ENCODE measurements at regions not wholly inside any gene's neighbourhood (a gene's known extent, or its start where the extent isn't known, plus 50 kb on each side); places are given as distances from the start of the nearest gene placed in this dataset.
A peak's percentile ranks its signal among the peaks of the same experiment; 100 is the strongest.

DNA sequence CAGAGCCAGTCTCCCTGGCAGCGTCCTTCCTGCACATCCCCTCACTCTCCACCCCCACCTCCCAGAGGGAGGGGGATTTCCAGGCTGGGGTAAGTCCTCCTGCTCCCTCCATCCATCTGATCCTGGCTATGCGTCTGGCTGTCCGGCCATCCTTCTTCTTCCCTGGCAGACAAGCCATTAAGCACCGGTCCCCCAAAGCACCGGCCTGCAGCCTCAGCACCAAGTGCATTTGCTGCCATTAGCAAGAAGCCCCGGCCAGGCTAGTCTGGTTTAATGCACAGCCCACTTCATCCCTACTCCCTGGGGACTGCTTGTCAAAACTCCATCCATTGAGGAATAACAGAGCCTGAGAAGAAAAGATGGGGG is 208.7 kb upstream of the IER5L start:
- peak overlapping the region in 1 of 2 experiments; percentile 53 for H3K14ac ChIP-seq (ENCODE audit: low read length in 2 of 2)
- H3K79me1 ChIP-seq (replicated peaks; ENCODE audit: low read length, poor library complexity, severe bottlenecking), result no peaks in the 10 kb centered on the region
- no peak overlapping the region for H2BK5ac ChIP-seq (ENCODE audit: low read depth, low read length, poor library complexity, severe bottlenecking)
- no peak overlapping the region for H3K9ac ChIP-seq (ENCODE audit: low read length)
- H3K18ac ChIP-seq (ENCODE audit: low read depth in 1 of 2, low read length in 2 of 2), result no peak overlapping the region
- H2BK12ac ChIP-seq (ENCODE audit: low read length in 2 of 2), result peak overlapping the region in 1 of 2 experiments; percentile 49
- no peaks in the 10 kb centered on the region for H3K27me3 ChIP-seq (ENCODE audit: control insufficient read depth in 1 of 2, insufficient read depth in 1 of 2, low read length in 2 of 2)
- no peak overlapping the region for H3K4me3 ChIP-seq (ENCODE audit: insufficient read depth in 1 of 2, low read depth in 1 of 2, low read length in 2 of 2)
- DNase-seq, result no peak
- H3K9me3 ChIP-seq (ENCODE audit: control insufficient read depth, low read length), result no peaks in the 10 kb centered on the region
- no peak overlapping the region for H3K23ac ChIP-seq (ENCODE audit: low read length in 2 of 2)
- no peaks in the 10 kb centered on the region for H3K36me3 ChIP-seq (ENCODE audit: control insufficient read depth in 1 of 2, insufficient read depth in 2 of 2, low read depth in 1 of 2, low read length in 2 of 2)
- H2BK120ac ChIP-seq (ENCODE audit: low read depth, low read length), result no peak overlapping the region
- H3K4me1 ChIP-seq (ENCODE audit: control insufficient read depth, insufficient read depth, low read depth, low read length), result peaks cover 11% of the 10 kb centered on the region
- no peak overlapping the region for H2AFZ ChIP-seq (ENCODE audit: low read depth, low read length)
- no peak overlapping the region for H3K4ac ChIP-seq (ENCODE audit: low read depth in 1 of 2, low read length in 2 of 2)
- H3K4me2 ChIP-seq (ENCODE audit: low read length, poor library complexity, severe bottlenecking), result no peak overlapping the region
- H2AK5ac ChIP-seq (ENCODE audit: low read length, severe bottlenecking), result no peak overlapping the region
- H2BK15ac ChIP-seq (ENCODE audit: low read depth, poor library complexity, severe bottlenecking), result no peak overlapping the region
- no peak overlapping the region for H4K91ac ChIP-seq (ENCODE audit: low read length)
- no peak overlapping the region for H3K27ac ChIP-seq (ENCODE audit: low read length, poor library complexity, severe bottlenecking)
- H4K8ac ChIP-seq (ENCODE audit: low read length), result no peak overlapping the region
- WGBS, result 35% methylated on average over 6 of the region's 6 CpGs

DNA sequence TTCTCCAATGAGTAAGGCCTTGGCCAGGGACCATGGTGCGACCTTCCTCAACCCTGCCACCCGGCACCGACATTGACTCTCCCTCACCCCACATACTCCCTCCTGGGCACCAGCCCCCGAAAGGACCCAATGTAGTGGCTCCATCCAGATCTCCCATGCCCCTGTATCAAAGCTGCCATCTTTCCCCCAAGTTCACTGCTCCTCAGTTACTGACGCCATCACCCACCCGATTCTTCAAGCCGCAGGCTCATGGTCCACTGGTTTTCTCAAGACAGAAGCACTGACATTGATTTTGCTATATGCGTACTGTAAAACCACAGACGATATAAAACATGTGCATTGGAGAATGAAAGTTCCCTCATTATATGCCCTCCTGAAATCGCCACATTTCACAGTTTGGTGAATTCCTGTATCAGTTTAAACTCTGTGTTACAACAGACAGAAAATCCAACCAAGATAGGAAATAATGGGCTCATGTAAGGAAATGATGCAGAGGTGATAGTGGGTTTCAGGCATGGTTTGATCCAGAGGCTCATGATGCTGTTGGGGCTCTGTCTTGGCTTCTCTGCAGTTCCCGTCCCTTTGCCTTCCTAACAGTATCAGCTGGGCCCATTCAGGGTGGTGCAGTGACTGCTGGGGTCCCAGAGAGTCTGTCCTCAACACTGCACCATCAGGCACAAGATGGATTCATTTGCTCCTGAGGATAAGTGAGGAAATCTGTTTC is 207.3 kb upstream of the IER5L start:
- no peak overlapping the region for H3K4me3 ChIP-seq (ENCODE audit: insufficient read depth in 1 of 2, low read depth in 1 of 2, low read length in 2 of 2)
- H2BK15ac ChIP-seq (ENCODE audit: low read depth, poor library complexity, severe bottlenecking), result no peak overlapping the region
- no peak overlapping the region for H3K4ac ChIP-seq (ENCODE audit: low read depth in 1 of 2, low read length in 2 of 2)
- H4K8ac ChIP-seq (ENCODE audit: low read length), result no peak overlapping the region
- H3K27ac ChIP-seq (ENCODE audit: low read length, poor library complexity, severe bottlenecking), result no peak overlapping the region
- H3K9ac ChIP-seq (ENCODE audit: low read length), result no peak overlapping the region
- H3K79me1 ChIP-seq (replicated peaks; ENCODE audit: low read length, poor library complexity, severe bottlenecking), result no peaks in the 10 kb centered on the region
- H3K14ac ChIP-seq (ENCODE audit: low read length in 2 of 2), result no peak overlapping the region
- H3K9me3 ChIP-seq (ENCODE audit: control insufficient read depth, low read length), result no peaks in the 10 kb centered on the region
- H4K91ac ChIP-seq (ENCODE audit: low read length), result peak overlapping the region; percentile 56
- no peak for DNase-seq
- no peak overlapping the region for H3K18ac ChIP-seq (ENCODE audit: low read depth in 1 of 2, low read length in 2 of 2)
- H3K23ac ChIP-seq (ENCODE audit: low read length in 2 of 2), result no peak overlapping the region
- no peak overlapping the region for H2AFZ ChIP-seq (ENCODE audit: low read depth, low read length)
- no peak overlapping the region for H3K4me2 ChIP-seq (ENCODE audit: low read length, poor library complexity, severe bottlenecking)
- no peak overlapping the region for H2BK12ac ChIP-seq (ENCODE audit: low read length in 2 of 2)
- H2AK5ac ChIP-seq (ENCODE audit: low read length, severe bottlenecking), result no peak overlapping the region
- no peak overlapping the region for H2BK5ac ChIP-seq (ENCODE audit: low read depth, low read length, poor library complexity, severe bottlenecking)
- no peak overlapping the region for H2BK120ac ChIP-seq (ENCODE audit: low read depth, low read length)
- 95% methylated on average over 11 of the region's 11 CpGs for WGBS
- H3K27me3 ChIP-seq (ENCODE audit: control insufficient read depth in 1 of 2, insufficient read depth in 1 of 2, low read length in 2 of 2), result no peaks in the 10 kb centered on the region
- H3K36me3 ChIP-seq (ENCODE audit: control insufficient read depth in 1 of 2, insufficient read depth in 2 of 2, low read depth in 1 of 2, low read length in 2 of 2), result no peaks in the 10 kb centered on the region
- H3K4me1 ChIP-seq (ENCODE audit: control insufficient read depth, insufficient read depth, low read depth, low read length), result peaks cover 11% of the 10 kb centered on the region

DNA sequence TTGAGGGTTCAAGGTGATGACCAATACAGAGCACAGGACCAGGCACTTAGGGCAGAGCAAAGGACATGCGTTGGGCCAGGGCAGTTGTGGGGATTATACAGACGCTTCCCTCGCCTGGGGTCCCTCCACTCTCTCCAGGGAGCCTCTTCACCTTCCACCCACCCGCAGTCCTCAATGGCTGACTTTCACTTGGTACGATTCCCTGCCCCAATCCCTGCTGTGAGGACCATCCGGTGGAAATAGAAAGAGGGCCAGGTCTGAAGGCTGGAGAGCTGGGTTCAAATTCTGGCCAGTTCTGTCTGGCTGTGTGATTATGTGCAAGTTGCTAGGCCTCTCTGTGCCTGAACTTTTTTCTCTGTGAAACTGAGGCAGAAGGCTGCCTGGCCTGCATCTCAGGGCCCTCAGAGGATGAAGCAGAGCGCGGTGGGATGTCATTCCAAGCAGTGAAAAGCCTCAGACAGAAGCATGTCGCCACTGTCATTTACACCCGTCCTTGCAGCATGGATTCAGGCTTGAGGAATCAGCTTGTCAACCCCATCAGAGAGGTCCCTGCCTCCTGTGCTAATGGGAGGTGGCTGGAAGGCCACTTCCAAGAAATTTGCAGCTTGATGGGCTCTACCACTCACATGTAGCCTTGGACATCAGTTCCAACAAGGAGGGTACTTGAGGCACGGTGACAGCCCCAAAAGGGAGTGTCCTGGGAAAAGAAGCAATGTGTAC is 206.6 kb upstream of the IER5L start:
- Histone ChIP-seq H3K27ac (ENCODE audit: low read length, poor library complexity, severe bottlenecking) (no peak overlapping the region), H2BK120ac (ENCODE audit: low read depth, low read length) (no peak overlapping the region), H4K91ac (ENCODE audit: low read length) (peak overlapping the region; percentile 56), H3K4me2 (ENCODE audit: low read length, poor library complexity, severe bottlenecking) (no peak overlapping the region), H3K9me3 (ENCODE audit: control insufficient read depth, low read length) (no peaks in the 10 kb centered on the region), H2AFZ (ENCODE audit: low read depth, low read length) (no peak overlapping the region), H3K18ac (ENCODE audit: low read depth in 1 of 2, low read length in 2 of 2) (no peak overlapping the region), H3K79me1 (replicated peaks; ENCODE audit: low read length, poor library complexity, severe bottlenecking) (no peaks in the 10 kb centered on the region), H3K23ac (ENCODE audit: low read length in 2 of 2) (no peak overlapping the region), H3K9ac (ENCODE audit: low read length) (no peak overlapping the region), H3K36me3 (ENCODE audit: control insufficient read depth in 1 of 2, insufficient read depth in 2 of 2, low read depth in 1 of 2, low read length in 2 of 2) (no peaks in the 10 kb centered on the region), H2BK15ac (ENCODE audit: low read depth, poor library complexity, severe bottlenecking) (no peak overlapping the region), H3K27me3 (ENCODE audit: control insufficient read depth in 1 of 2, insufficient read depth in 1 of 2, low read length in 2 of 2) (no peaks in the 10 kb centered on the region), H3K14ac (ENCODE audit: low read length in 2 of 2) (no peak overlapping the region), H2BK5ac (ENCODE audit: low read depth, low read length, poor library complexity, severe bottlenecking) (no peak overlapping the region), H3K4me3 (ENCODE audit: insufficient read depth in 1 of 2, low read depth in 1 of 2, low read length in 2 of 2) (no peak overlapping the region), H3K4ac (ENCODE audit: low read depth in 1 of 2, low read length in 2 of 2) (no peak overlapping the region), H3K4me1 (ENCODE audit: control insufficient read depth, insufficient read depth, low read depth, low read length) (peaks cover 11% of the 10 kb centered on the region), H2AK5ac (ENCODE audit: low read length, severe bottlenecking) (no peak overlapping the region), H2BK12ac (ENCODE audit: low read length in 2 of 2) (peak overlapping the region in 1 of 2 experiments; percentile 7), H4K8ac (ENCODE audit: low read length) (no peak overlapping the region)
- DNase-seq, result no peak
- WGBS, result 97% methylated on average over 10 of the region's 11 CpGs

Data from mesenchymal stem cell (in vitro differentiated cells and primary cell).